ENCODE measurements at regions not wholly inside any gene's neighbourhood (a gene's known extent, or its start where the extent isn't known, plus 50 kb on each side); places are given as distances from the start of the nearest gene placed in this dataset.

- no peak for TF ChIP-seq POLR2AphosphoS5 (IDR thresholded peaks at IDR 0.05; ENCODE audit: low read depth, low read length)
- TF ChIP-seq SIN3A (IDR thresholded peaks at IDR 0.05; ENCODE audit: borderline replicate concordance, insufficient read depth, low read length): no peak
- TF ChIP-seq REST (IDR thresholded peaks at IDR 0.05; ENCODE audit: insufficient read depth in 1 of 2, low read depth in 2 of 2, low read length in 2 of 2): no peak
- no peak for TF ChIP-seq FOXP2 (optimal IDR thresholded peaks at IDR 0.05; ENCODE audit: borderline replicate concordance, extremely low read depth, extremely low read length, insufficient read depth)
- no peak for TF ChIP-seq TAF1 (IDR thresholded peaks at IDR 0.05; ENCODE audit: borderline replicate concordance, insufficient read depth, low read length)
Observed at GRCh38 chr5:155200608-155201007, 187.1 kb downstream of the KIF4B start.
